HG03064 (cell line): ENCODE measurements at regions not wholly inside any gene's neighbourhood (a gene's known extent, or its start where the extent isn't known, plus 50 kb on each side); places are given as distances from the start of the nearest gene placed in this dataset.
"Not testable (repeated sequence)": the region's sequence is repeated elsewhere in the genome, so short reads cannot be mapped to it uniquely, and the experiment has no call there.

Source experiments
- ATAC-seq: cut with Tn5 transposase; IDR thresholded peaks from one replicate; pipeline ENCODE4 v1.9.1; 2021; ENCODE audit warnings: low read depth; ENCODE audit not compliant: unreplicated experiment

DNA sequence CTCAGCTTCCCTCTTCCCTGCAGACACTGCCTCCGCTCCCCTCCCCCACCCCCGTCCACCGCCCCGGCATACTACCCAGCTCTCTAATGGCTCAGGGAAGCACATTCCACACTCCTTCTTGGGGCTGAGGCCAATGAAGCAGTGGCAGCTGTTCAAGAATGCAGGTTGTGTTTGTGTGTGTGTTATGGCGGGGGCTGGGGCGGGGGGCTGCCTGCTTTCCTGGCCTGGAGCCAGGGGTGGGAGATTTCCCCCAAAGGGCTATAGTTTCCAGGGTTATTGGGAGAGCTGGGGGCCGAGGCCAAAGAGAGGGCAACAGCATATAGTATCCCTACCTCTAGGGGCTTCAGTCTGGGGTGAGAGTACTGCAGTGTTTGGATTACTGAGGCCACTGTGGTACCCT, 149.4 kb downstream of the EFNB1 start:
- no peak for ATAC-seq

DNA sequence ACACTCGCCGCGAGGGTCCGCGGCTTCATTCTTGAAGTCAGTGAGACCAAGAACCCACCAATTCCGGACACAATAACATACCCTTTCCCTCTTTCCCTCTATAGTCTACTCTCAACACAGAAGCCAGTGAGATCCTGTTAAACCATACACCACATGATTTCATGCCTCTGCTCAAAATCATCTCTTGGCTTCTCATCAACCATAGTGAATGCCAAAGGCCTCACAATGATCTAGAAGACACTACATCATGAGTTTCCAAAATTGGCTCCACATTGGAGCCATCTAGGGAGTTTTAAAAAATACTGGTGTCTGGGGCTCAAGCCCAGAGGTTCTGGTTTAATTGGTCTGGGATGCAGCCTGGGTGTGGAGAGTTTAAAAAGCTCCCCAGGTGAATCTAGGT, 124.5 kb downstream of the EFNB1 start:
- ATAC-seq: no peak

DNA sequence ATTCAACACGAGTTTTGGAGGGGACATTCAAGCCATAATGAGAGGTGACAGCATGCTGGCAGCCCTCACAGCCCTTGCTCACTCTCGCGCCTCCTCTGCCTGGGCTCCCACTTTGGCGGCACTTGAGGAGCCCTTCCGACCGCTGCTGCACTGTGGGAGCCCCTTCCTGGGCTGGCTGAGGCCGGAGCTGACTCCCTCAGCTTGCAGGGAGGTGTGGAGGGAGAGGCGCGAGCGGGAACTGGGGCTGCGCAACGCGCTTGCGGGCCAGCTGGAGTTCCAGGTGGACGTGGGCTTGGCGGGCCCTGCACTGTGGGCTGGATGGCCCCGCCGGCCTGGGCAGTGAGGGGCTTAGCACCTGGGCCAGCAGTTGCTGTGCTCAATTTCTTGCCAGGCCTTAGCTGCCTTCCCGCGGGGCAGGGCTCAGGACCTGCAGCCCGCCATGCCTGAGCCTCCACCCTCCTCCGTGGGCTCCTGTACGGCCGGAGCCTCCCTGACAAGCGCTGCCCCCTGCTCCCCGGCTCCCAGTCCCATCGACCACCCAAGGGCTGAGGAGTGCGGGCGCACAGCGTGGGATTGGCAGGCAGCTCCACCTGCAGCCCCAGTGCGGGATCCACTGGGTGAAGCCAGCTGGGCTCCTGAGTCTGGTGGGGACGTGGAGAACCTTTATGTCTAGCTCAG, 123.3 kb downstream of the EFNB1 start:
- not testable (repeated sequence) for ATAC-seq

DNA sequence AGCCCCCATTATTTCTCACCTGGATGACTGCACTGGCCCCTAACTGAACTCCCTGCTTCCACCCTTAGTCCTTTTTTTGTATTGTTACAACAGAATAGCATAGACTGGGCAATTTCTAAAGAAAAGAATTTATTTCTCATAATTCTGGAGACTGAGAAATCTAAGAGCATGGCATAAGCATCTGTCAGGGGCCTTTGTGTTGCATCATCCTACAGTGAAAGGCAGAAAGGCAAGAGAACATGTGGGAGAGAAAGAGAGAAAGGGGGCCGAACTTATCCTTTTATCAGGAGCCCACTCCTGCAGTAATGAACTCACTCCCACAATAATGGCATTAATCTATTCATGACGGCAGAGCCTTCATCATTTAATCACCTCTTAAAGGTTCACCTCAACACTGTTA, 122.1 kb downstream of the EFNB1 start:
- no peak for ATAC-seq

GRCh38 chrX:68947882-68948605, 119.2 kb downstream of the EFNB1 start:
- ATAC-seq: no peak

DNA sequence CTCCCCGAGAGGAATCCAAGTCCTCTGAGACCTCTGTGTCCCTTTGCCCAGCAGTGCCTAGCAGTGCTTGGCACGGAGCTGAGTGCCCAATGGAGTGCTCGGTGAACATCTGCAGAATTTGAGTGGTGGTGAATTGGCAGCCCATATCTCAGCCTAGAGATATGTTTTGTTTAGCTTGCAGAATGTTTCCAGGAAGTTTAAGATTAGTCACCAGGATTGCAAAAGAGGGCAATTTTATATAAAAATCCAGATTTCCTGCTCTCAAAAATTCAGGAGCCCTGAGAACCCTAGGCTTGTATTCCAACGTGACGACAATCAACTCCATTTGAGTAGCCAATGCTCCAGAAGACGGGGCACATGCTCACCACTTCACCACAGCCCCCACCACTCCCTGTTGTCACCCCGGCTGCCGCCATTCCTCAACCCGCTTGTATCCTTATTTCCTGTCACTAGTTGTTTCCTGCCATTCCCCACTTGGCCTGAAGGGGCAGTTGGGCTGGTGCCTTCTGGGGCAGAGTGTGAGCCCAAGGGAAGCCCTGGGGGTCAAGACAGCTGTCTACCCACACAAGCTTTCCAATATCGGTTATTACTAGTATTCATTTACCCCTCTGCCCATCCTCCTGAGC, 116.9 kb downstream of the EFNB1 start:
- ATAC-seq: no peak

GRCh38 chrX:68945081-68945602, 116.3 kb downstream of the EFNB1 start:
- ATAC-seq: no peak

DNA sequence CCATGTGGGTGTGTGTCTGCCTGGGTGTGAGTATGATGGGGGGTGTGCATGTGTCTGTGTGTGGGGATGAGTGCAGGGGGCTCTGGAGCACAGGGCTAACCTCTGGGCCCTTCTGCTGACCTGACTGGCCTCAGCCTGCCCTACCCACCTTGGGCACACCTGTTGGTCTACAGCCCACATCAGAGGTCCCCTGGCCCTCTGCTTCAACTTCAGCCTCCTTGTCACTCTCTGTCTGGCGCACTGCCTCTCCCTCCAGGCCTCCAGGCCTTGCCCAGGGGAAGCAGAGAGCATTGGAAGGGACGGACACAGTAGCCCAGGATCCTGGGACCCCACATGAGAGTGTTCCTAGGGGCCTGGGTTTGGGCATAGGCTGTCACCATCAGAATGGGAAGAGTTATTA, 115.4 kb downstream of the EFNB1 start:
- ATAC-seq: no peak

DNA sequence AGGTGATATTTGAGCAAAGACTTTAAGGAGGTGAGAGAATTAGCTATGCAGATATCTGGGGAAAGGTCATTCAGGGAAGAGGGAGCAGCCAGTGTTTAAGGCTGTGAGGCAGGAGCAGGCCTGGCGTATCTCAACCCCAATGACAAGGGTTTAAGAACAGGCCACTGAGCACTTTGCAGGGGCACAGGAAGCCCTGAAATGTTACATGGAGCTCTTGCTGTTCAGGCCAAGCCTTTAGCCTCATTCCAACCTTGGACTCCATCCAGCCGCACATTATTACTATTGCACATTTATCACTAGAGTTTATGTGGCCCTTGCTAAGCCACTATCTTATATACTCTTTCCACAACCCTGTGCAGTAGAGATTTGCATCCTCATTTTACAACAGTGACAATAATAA, 114.0 kb downstream of the EFNB1 start:
- no peak for ATAC-seq

GRCh38 chrX:68942104-68942503, 113.3 kb downstream of the EFNB1 start:
- ATAC-seq: no peak

- ATAC-seq: no peak
These were observed 112.6 kb downstream of the EFNB1 start for GRCh38 chrX:68941385-68941952.

- no peak for ATAC-seq
These were observed 111.8 kb downstream of the EFNB1 start for GRCh38 chrX:68940601-68941000.

DNA sequence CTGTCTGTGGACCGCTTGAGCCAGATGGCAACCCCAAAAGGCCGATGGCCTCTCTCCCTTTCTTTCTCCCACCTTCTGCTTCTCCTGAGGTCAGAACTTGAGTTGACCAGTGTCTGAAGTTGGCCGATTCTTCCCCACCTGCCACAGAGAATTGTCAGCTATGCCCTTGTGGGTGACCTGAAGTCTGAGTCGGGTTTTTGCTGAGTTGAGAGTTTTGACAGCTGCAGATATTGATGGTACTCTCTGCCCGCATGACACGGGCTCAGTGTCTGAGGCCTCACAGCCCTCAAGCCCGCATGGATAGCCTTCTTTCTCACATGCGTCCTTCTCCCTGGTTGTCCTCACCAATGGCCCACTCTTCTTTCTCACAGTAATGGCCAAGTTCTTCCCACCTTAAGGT, 111.0 kb downstream of the EFNB1 start:
- no peak for ATAC-seq

DNA sequence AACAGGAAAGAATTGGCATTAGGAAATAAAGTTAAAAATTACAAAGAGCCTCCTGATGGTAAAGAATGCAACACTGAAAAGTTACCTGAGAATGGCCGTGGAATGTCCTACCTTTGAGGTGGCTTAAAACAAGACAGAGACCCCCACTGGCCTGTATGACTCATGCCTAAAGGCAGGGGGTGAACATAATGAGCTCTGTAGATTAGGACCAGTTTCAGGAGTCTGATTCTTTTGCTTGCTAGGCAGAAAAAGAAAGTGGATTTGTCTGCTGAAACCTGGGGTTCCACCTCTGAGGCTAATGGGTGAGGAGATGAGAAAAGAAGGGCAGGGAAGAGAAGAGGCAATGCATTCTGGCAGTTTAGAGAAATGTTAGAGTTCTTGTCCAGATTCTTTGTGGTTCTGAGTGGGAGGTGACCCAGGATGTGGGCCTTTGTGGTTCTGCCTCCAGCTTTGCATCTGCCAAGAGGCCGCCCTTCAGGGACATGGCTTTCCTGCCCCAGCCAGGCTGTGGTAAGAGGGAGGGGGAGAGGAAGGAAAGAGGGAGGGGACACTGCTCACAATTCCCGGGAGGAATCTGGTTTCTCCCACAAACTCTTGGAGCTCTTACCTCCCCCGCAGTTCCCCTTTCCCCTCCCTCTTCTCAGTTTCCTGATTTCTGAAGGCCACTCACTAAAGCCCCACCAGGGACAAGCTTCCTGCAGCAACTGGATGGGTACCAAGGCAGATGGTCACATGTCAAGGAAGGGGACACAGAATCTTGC, 109.6 kb downstream of the EFNB1 start:
- no peak for ATAC-seq

DNA sequence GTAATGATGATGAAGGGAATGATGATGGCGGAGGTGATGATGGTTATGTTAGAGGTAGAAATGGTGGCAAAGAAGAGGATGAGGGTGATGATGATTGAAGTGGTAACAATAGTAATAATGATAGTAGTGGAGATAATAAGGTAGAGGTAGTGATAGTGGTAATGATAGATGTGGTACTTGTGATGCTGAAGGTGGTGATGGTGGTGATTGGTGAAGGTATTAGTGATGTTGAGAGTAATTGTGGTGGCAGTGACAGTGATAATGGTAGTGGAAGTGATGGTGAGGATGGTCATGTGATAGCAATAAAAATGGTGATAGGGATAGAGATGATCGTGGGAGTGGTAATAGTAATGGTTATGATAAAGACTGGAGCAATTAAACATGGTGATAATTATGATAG, 108.8 kb downstream of the EFNB1 start:
- no peak for ATAC-seq

- no peak for ATAC-seq
These were observed 107.8 kb downstream of the EFNB1 start for GRCh38 chrX:68936608-68937007.

DNA sequence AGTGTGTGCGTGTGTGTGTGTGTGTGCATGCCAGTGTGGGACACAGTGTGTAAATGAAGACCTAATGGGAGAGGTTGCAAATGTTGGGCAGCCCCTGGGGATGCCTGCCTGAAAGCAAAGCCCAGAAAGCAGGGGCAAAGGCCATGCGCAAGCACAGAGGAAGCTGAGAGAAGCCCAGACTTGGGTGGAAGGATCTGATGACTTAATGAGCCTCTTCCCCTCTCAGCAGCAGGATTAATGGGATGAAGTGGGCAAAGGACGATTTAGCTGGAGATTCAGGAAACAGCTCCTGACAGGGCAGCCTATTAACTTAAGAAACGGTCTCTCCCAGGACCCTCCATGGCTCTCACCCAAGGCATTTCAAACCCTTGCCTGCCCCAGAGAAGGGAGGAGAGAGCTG, 107.3 kb downstream of the EFNB1 start:
- ATAC-seq: no peak

GRCh38 chrX:68935362-68935761, 106.5 kb downstream of the EFNB1 start:
- no peak for ATAC-seq

DNA sequence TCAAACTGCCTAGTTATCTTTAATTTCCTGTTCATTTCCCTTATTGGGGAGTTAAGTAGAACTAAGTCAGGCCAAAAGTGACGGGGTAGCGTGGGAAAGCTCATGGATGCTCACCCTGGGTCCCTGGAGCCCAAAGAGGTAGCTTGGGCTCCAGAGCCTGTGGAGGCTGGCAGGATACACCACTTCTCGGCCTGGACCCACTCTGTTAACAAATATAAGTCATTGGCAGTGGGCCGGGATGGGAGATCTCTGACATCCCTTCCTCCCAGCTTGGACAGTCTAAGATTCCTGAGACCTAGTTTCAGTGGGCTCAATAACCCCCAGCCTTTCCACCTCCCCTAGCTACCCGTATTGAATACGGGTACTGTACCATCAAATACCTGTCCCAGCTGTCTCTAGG, 106.1 kb downstream of the EFNB1 start:
- no peak for ATAC-seq

DNA sequence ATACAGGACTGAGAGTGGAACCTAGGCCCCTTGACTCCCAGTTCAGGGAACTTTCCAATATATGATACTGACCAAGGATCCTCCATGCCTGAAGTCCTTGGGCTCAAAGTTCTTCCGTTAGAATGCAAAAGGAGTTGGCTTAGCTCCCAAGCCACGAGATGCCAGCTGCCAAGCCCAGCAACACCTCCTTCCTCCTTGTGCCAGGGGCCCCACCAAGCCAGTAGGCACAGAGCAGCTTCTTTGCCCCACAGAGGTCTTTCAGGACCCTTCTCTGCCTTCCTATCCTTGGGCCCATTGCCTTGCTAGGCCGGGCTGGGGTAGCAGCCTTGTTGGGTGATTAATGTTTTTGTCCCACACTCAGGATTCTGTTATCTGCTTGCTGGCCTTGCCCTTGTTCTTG, 105.6 kb downstream of the EFNB1 start:
- ATAC-seq: no peak

- ATAC-seq: no peak
These were observed 103.8 kb downstream of the EFNB1 start for GRCh38 chrX:68932611-68933010.
